CD14-positive monocyte (primary cell): ENCODE measurements at regions not wholly inside any gene's neighbourhood (a gene's known extent, or its start where the extent isn't known, plus 50 kb on each side); places are given as distances from the start of the nearest gene placed in this dataset.

Source experiments
- DNase-seq, 3 donors: peaks; one replicate each; pipeline ENCODE4 v3.0.0-alpha.2; 2011 to 2022
- H2AFZ ChIP-seq: 2 replicates; pipeline ENCODE4 v1.6.0; 2012; ENCODE audit warnings: mild to moderate bottlenecking, low read depth, low read length, inconsistent platforms; ENCODE audit not compliant: insufficient read depth, poor library complexity, severe bottlenecking
- H3K27ac ChIP-seq, 2 donors: 1 replicate in 1 of 2; 2 replicates in 1 of 2; pipeline ENCODE4 v1.5.1; 2012 to 2013; ENCODE audit warnings: low read length in 2 of 2, control low read depth in 1 of 2, inconsistent platforms in 1 of 2, low read depth in 1 of 2, mild to moderate bottlenecking in 1 of 2
- H3K27me3 ChIP-seq, 2 donors: one replicate each; pipeline versions ENCODE4 v1.6.0 to v1.6.1; 2011 to 2013; ENCODE audit warnings: low read length in 2 of 2; ENCODE audit not compliant: control insufficient read depth in 2 of 2, insufficient read depth in 2 of 2
- H3K36me3 ChIP-seq, 2 donors: replicated peaks in 1 of 2; 1 replicate in 1 of 2; 2 replicates in 1 of 2; pipeline versions ENCODE4 v1.5.1 to v1.6.1; 2012 to 2013; ENCODE audit warnings: low read length in 2 of 2, control low read depth in 1 of 2, inconsistent platforms in 1 of 2, mild to moderate bottlenecking in 1 of 2; ENCODE audit not compliant: insufficient read depth in 2 of 2, control insufficient read depth in 1 of 2
- H3K4me1 ChIP-seq, 2 donors: 1 replicate in 1 of 2; 2 replicates in 1 of 2; pipeline versions ENCODE4 v1.5.1 to v1.6.1; 2012 to 2013; ENCODE audit warnings: low read length in 2 of 2, control low read depth in 1 of 2, inconsistent platforms in 1 of 2, mild to moderate bottlenecking in 1 of 2, moderate library complexity in 1 of 2; ENCODE audit not compliant: insufficient read depth in 2 of 2, control insufficient read depth in 1 of 2
- H3K4me2 ChIP-seq: replicated peaks from 2 replicates; pipeline ENCODE3; 2012; ENCODE audit warnings: low read length, moderate library complexity, mild to moderate bottlenecking; ENCODE audit not compliant: poor library complexity, severe bottlenecking; ENCODE audit errors: extremely low read depth
- H3K4me3 ChIP-seq, 3 experiments: fragments of 200-600 bp in 1 of 3; sonication (generic) in 1 of 3; replicated peaks in 1 of 3; 1 replicate in 2 of 3; 2 replicates in 1 of 3; pipeline ENCODE4 v1.5.1; 2011 to 2013; ENCODE audit warnings: low read length in 3 of 3, mild to moderate bottlenecking in 3 of 3, control low read depth in 2 of 3, low read depth in 2 of 3, inconsistent platforms in 1 of 3, moderate library complexity in 1 of 3
- H3K79me2 ChIP-seq: 2 replicates; pipeline ENCODE4 v1.6.0; 2012; ENCODE audit warnings: mild to moderate bottlenecking, control low read depth, inconsistent platforms, low read length, moderate library complexity; ENCODE audit not compliant: insufficient read depth
- H3K9ac ChIP-seq: 2 replicates; pipeline ENCODE4 v1.6.0; 2017; ENCODE audit warnings: low read length, mild to moderate bottlenecking; ENCODE audit not compliant: insufficient read depth, poor library complexity, severe bottlenecking
- H3K9me3 ChIP-seq, 2 donors: replicated peaks in 1 of 2; 1 replicate in 1 of 2; 2 replicates in 1 of 2; pipeline versions ENCODE4 v1.5.1 to v1.6.1; 2012 to 2013; ENCODE audit warnings: low read length in 2 of 2, control low read depth in 1 of 2; ENCODE audit not compliant: control insufficient read depth in 1 of 2, insufficient read depth in 1 of 2
- H4K20me1 ChIP-seq: 2 replicates; pipeline ENCODE4 v1.6.0; 2012; ENCODE audit warnings: mild to moderate bottlenecking, low read length, control low read depth, moderate library complexity; ENCODE audit not compliant: insufficient read depth
- H3K27ac Mint-ChIP-seq, 7 donors: one replicate each; pipeline ENCODE4 v1.8.0; 2020; ENCODE audit warnings: mild to moderate bottlenecking in 7 of 7, mixed read lengths in 7 of 7, moderate library complexity in 6 of 7, inconsistent platforms in 2 of 7
- H3K27me3 Mint-ChIP-seq, 3 donors: one replicate each; pipeline ENCODE4 v1.8.0; 2021 to 2022; ENCODE audit warnings: low read depth in 3 of 3, mild to moderate bottlenecking in 3 of 3, mixed read lengths in 3 of 3, moderate library complexity in 3 of 3, inconsistent platforms in 1 of 3
- H3K36me3 Mint-ChIP-seq, 2 donors: one replicate each; pipeline ENCODE4 v1.8.0; 2020; ENCODE audit warnings: mixed read lengths in 2 of 2, inconsistent platforms in 1 of 2, mild to moderate bottlenecking in 1 of 2
- H3K4me1 Mint-ChIP-seq: one replicate; pipeline ENCODE4 v1.8.0; 2020; ENCODE audit warnings: mild to moderate bottlenecking, mixed read lengths
- H3K4me3 Mint-ChIP-seq, 2 donors: one replicate each; pipeline ENCODE4 v1.8.0; 2020; ENCODE audit warnings: mild to moderate bottlenecking in 2 of 2, mixed read lengths in 2 of 2, moderate library complexity in 1 of 2
- H3K9me3 Mint-ChIP-seq, 7 donors: one replicate each; pipeline ENCODE4 v1.8.0; 2020 to 2022; ENCODE audit warnings: mixed read lengths in 7 of 7, mild to moderate bottlenecking in 6 of 7, moderate library complexity in 6 of 7, inconsistent platforms in 2 of 7
- CTCF ChIP-seq: fragments of 200-600 bp; IDR thresholded peaks from one replicate; pipeline ENCODE4 v1.8.0; 2022; ENCODE audit warnings: antibody characterized with exemption, mild to moderate bottlenecking
- WGBS: methylation state at CpG from one replicate; pipeline ENCODE4 v1.1.5; 2013; ENCODE audit warnings: missing lambda C conversion rate; ENCODE audit not compliant: insufficient coverage; 5-methylcytosine and 5-hydroxymethylcytosine counted together
- intact Hi-C, 2 donors: fragments of 100-400 bp; cut with micrococcal nuclease; formaldehyde crosslinking; loops; one replicate each; pipeline versions ENCODE4 v1.15.0 to v1.15.1; 2023

DNA sequence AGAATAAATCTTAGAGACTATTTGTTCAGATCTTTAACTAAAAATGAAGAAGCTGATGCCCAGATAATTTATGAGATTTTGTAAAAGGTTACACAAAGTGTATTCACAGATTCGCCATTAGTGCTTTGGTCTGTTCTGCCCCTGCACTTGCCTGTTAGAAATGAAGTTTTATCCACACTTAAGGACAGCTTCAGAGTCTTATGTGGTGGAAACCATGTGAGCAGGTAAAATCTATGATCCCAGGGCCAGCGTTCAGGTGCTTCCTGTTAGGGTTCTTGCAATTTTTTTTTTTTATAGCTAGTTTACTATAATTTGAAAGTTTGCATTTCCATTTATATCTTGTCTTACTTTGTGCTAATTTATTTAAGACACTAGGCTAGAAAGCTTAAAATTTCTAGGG is 561.6 kb downstream of the PRR16 start:
- no peak overlapping the region for H3K4me3 Mint-ChIP-seq
- 100% methylated on average over 1 of the region's 2 CpGs for WGBS
- intact Hi-C loops, result no loop called here

DNA sequence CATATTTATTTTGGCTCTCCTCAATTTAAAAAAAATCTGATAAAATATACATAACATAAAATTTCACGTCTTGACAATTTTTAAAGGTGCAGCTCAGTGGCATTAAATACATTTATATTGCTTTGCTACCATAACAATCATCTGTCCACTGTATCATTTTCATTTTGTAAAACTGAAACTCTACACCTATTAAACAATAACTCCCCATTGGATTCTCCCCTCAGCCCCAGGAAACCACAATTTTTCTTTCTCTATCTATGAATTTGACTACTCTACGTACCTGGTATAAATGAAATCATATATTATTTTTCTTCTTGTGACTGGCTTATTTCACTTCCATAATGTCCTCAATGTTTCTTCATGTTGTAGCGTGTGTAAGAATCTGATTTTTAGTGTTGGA is 563.5 kb downstream of the PRR16 start:
- Mint-ChIP-seq H3K27me3 (no peaks in the 10 kb centered on the region), H3K36me3 (no peaks in the 10 kb centered on the region), H3K9me3 (peaks cover 0 to 3% (median 2%) of the 10 kb centered on the region in 7 donors), H3K4me3 (no peak overlapping the region), H3K27ac (no peak overlapping the region), H3K4me1 (no peaks in the 10 kb centered on the region)
- no peak overlapping the region for H3K27ac ChIP-seq
- intact Hi-C loops, result no loop called here
- H3K27me3 ChIP-seq, result no peaks in the 10 kb centered on the region
- H3K4me2 ChIP-seq, result no peak overlapping the region
- TF ChIP-seq CTCF, result no peak
- peaks cover 0 to 3% of the 10 kb centered on the region in 2 donors for H3K9me3 ChIP-seq
- H2AFZ ChIP-seq, result no peak overlapping the region
- no peak overlapping the region for H3K4me3 ChIP-seq
- WGBS, result 83% methylated on average over 1 of the region's 3 CpGs
- H3K36me3 ChIP-seq, result no peaks in the 10 kb centered on the region
- H3K79me2 ChIP-seq, result no peaks in the 10 kb centered on the region
- H3K4me1 ChIP-seq, result no peaks in the 10 kb centered on the region
- no peak for DNase-seq
- no peak overlapping the region for H3K9ac ChIP-seq
- H4K20me1 ChIP-seq, result no peaks in the 10 kb centered on the region

More for the DNA sequence above, 561.6 kb downstream of the PRR16 start:
- Histone ChIP-seq H3K4me2 (no peak overlapping the region), H3K27ac (no peak overlapping the region), H3K4me3 (no peak overlapping the region), H4K20me1 (no peaks in the 10 kb centered on the region), H3K9ac (no peak overlapping the region), H3K27me3 (no peaks in the 10 kb centered on the region), H3K36me3 (no peaks in the 10 kb centered on the region), H3K4me1 (no peaks in the 10 kb centered on the region), H3K9me3 (no peaks in the 10 kb centered on the region), H3K79me2 (no peaks in the 10 kb centered on the region), H2AFZ (no peak overlapping the region)
- TF ChIP-seq CTCF, result no peak
- H3K27ac Mint-ChIP-seq, result no peak overlapping the region
- peaks cover 0 to 2% (median 0%) of the 10 kb centered on the region in 7 donors for H3K9me3 Mint-ChIP-seq
- no peaks in the 10 kb centered on the region for H3K36me3 Mint-ChIP-seq
- H3K4me1 Mint-ChIP-seq, result no peaks in the 10 kb centered on the region
- no peak for DNase-seq
- H3K27me3 Mint-ChIP-seq, result no peaks in the 10 kb centered on the region
